ENCODE measurements at regions not wholly inside any gene's neighbourhood (a gene's known extent, or its start where the extent isn't known, plus 50 kb on each side); places are given as distances from the start of the nearest gene placed in this dataset.

- no peak for TF ChIP-seq TCF12 (IDR thresholded peaks at IDR 0.05; ENCODE audit: low read depth, low read length)
- no peak for TF ChIP-seq CTCF (IDR thresholded peaks at IDR 0.05; ENCODE audit: control extremely low read depth in 1 of 3, insufficient read depth in 1 of 3, low read depth in 1 of 3, low read length in 3 of 3)
These were observed 132.3 kb upstream of the NR3C2 start for GRCh38 chr4:148574502-148574901.

Measured in H1 (cell line).